Uterus (tissue), 3 donors: ENCODE measurements at regions not wholly inside any gene's neighbourhood (a gene's known extent, or its start where the extent isn't known, plus 50 kb on each side); places are given as distances from the start of the nearest gene placed in this dataset.
"Not testable (repeated sequence)": the region's sequence is repeated elsewhere in the genome, so short reads cannot be mapped to it uniquely, and the experiment has no call there.

ENCODE experiments used
- DNase-seq, 2 donors: peaks; one replicate each; pipeline ENCODE4 v3.0.0-alpha.2; 2019 to 2020
- H3K27ac ChIP-seq, 2 donors: fragments of 200-600 bp; sonication (generic); 1 replicate in 1 of 2; 2 replicates in 1 of 2; pipeline ENCODE4 v1.5.1; 2016 to 2018
- H3K27me3 ChIP-seq, 2 donors: fragments of 200-600 bp; sonication (generic); one replicate each; pipeline ENCODE4 v1.5.1; 2018 to 2019; ENCODE audit warnings: control low read depth in 1 of 2
- H3K36me3 ChIP-seq, 2 donors: fragments of 200-600 bp; sonication (generic); one replicate each; pipeline ENCODE4 v1.5.1; 2019; ENCODE audit warnings: control low read depth in 1 of 2
- H3K4me1 ChIP-seq, 2 donors: fragments of 200-600 bp; sonication (generic); one replicate each; pipeline ENCODE4 v1.5.1; 2018 to 2019; ENCODE audit warnings: control low read depth in 1 of 2
- H3K4me3 ChIP-seq, 2 donors: fragments of 200-600 bp; sonication (generic); 1 replicate in 1 of 2; 2 replicates in 1 of 2; pipeline ENCODE4 v1.5.1; 2018 to 2019; ENCODE audit warnings: mild to moderate bottlenecking in 1 of 2
- H3K9me3 ChIP-seq, 2 donors: fragments of 200-600 bp; sonication (generic); one replicate each; pipeline ENCODE4 v1.5.1; 2019; ENCODE audit warnings: control low read depth in 1 of 2
- CTCF ChIP-seq, 4 experiments: fragments of 200-600 bp in 2 of 4; fragments of 450-650 bp in 2 of 4; sonication (generic) in 2 of 4; IDR thresholded peaks; one replicate each; pipeline ENCODE4 v1.5.1; 2016 to 2019; ENCODE audit warnings: antibody characterized with exemption in 4 of 4, mild to moderate bottlenecking in 2 of 4, moderate library complexity in 1 of 4
- POLR2A ChIP-seq, 2 donors: fragments of 450-650 bp; IDR thresholded peaks; one replicate each; pipeline ENCODE4 v1.6.1; 2016; ENCODE audit warnings: antibody characterized with exemption in 2 of 2, mild to moderate bottlenecking in 1 of 2, moderate library complexity in 1 of 2
- intact Hi-C: fragments of 100-400 bp; cut with DNase I; formaldehyde crosslinking; loops from one replicate; pipeline ENCODE4 v1.15.1; 2023; ENCODE audit warnings: low total_unique reads
- donor health status: DM: yes; HTN: yes; CAD: no.

GRCh38 chr12:83574142-83574541 lies 887.4 kb downstream of the TMTC2 start:
- no peaks in the 10 kb centered on the region for H3K9me3 ChIP-seq
- no peak for TF ChIP-seq CTCF (IDR thresholded peaks at IDR 0.05)
- no peak for TF ChIP-seq POLR2A (IDR thresholded peaks at IDR 0.05)
- H3K27me3 ChIP-seq = no peaks in the 10 kb centered on the region
- H3K4me1 ChIP-seq = no peaks in the 10 kb centered on the region
- H3K27ac ChIP-seq = no peak overlapping the region
- H3K36me3 ChIP-seq = no peaks in the 10 kb centered on the region
- DNase-seq = no peak
- intact Hi-C loops = no loop called here
- H3K4me3 ChIP-seq = no peak overlapping the region

- intact Hi-C loops = no loop called here
- Histone ChIP-seq H3K4me3 (no peak overlapping the region), H3K9me3 (no peaks in the 10 kb centered on the region), H3K27me3 (no peaks in the 10 kb centered on the region), H3K36me3 (no peaks in the 10 kb centered on the region), H3K27ac (no peak overlapping the region), H3K4me1 (no peaks in the 10 kb centered on the region)
- DNase-seq = no peak
- TF ChIP-seq POLR2A (IDR thresholded peaks at IDR 0.05) (no peak), CTCF (IDR thresholded peaks at IDR 0.05) (no peak)
Observed at GRCh38 chr12:83573671-83574070, 887.0 kb downstream of the TMTC2 start.

- no peaks in the 10 kb centered on the region for H3K36me3 ChIP-seq
- TF ChIP-seq POLR2A (IDR thresholded peaks at IDR 0.05) = no peak
- TF ChIP-seq CTCF (IDR thresholded peaks at IDR 0.05) = no peak
- H3K4me3 ChIP-seq = no peak overlapping the region
- H3K4me1 ChIP-seq = no peaks in the 10 kb centered on the region
- intact Hi-C loops = no loop called here
- H3K9me3 ChIP-seq = no peaks in the 10 kb centered on the region
- H3K27me3 ChIP-seq = no peaks in the 10 kb centered on the region
- H3K27ac ChIP-seq = no peak overlapping the region
- DNase-seq = no peak
Observed at GRCh38 chr12:83559650-83560049, 872.9 kb downstream of the TMTC2 start.

GRCh38 chr12:83556040-83556439 lies 869.3 kb downstream of the TMTC2 start:
- H3K36me3 ChIP-seq, H3K4me1 ChIP-seq, H3K27me3 ChIP-seq, intact Hi-C loops, DNase-seq, H3K27ac ChIP-seq, H3K9me3 ChIP-seq, H3K4me3 ChIP-seq: not testable (repeated sequence)

GRCh38 chr12:83541446-83541845 lies 854.7 kb downstream of the TMTC2 start:
- TF ChIP-seq CTCF (IDR thresholded peaks at IDR 0.05) (no peak), POLR2A (IDR thresholded peaks at IDR 0.05) (no peak)
- DNase-seq = no peak
- Histone ChIP-seq H3K36me3 (no peaks in the 10 kb centered on the region), H3K27ac (no peak overlapping the region), H3K4me1 (no peaks in the 10 kb centered on the region), H3K27me3 (no peaks in the 10 kb centered on the region), H3K9me3 (no peaks in the 10 kb centered on the region), H3K4me3 (no peak overlapping the region)
- intact Hi-C loops = no loop called here

- H3K9me3 ChIP-seq = no peaks in the 10 kb centered on the region
- H3K27ac ChIP-seq = no peak overlapping the region
- no peaks in the 10 kb centered on the region for H3K36me3 ChIP-seq
- TF ChIP-seq POLR2A (IDR thresholded peaks at IDR 0.05) (no peak), CTCF (IDR thresholded peaks at IDR 0.05) (no peak)
- no peak overlapping the region for H3K4me3 ChIP-seq
- no peak for DNase-seq
- H3K4me1 ChIP-seq = no peaks in the 10 kb centered on the region
- no peaks in the 10 kb centered on the region for H3K27me3 ChIP-seq
- intact Hi-C loops = no loop called here
Observed at GRCh38 chr12:83538361-83538965, 851.8 kb downstream of the TMTC2 start.
